A549 (cell line): ENCODE measurements at regions not wholly inside any gene's neighbourhood (a gene's known extent, or its start where the extent isn't known, plus 50 kb on each side); places are given as distances from the start of the nearest gene placed in this dataset.

Experiments used
- CTCF ChIP-seq: fragments of >200 bp; sonication (Bioruptor Twin); formaldehyde crosslinking; IDR thresholded peaks from 3 replicates; pipeline ENCODE4 v1.5.1; 2016
- ELK1 ChIP-seq: fragments of 150-350 bp; IDR thresholded peaks from 2 replicates; pipeline ENCODE4 v1.6.1; 2014; ENCODE audit warnings: low read depth, mild to moderate bottlenecking, low read length
- GATA3 ChIP-seq: IDR thresholded peaks from 2 replicates; pipeline ENCODE4 v1.6.1; 2012; ENCODE audit warnings: borderline replicate concordance
- MAFK ChIP-seq: fragments of 450-650 bp; IDR thresholded peaks from 2 replicates; pipeline ENCODE4 v1.6.1; 2014; ENCODE audit not compliant: partially characterized antibody
- MYC ChIP-seq: IDR thresholded peaks from 2 replicates; pipeline ENCODE4 v1.6.1; 2012; ENCODE audit warnings: mild to moderate bottlenecking, inconsistent platforms, low read length, improper control_type of control experiment, borderline replicate concordance
- NR3C1 ChIP-seq: fragments of >200 bp; sonication (Bioruptor Twin); formaldehyde crosslinking; IDR thresholded peaks from 3 replicates; pipeline ENCODE4 v1.6.1; 2017
- POLR2A ChIP-seq: IDR thresholded peaks from 2 replicates; pipeline ENCODE4 v1.6.1; 2012; ENCODE audit warnings: mild to moderate bottlenecking, low read length
- RAD21 ChIP-seq, 2 experiments: fragments of >200 bp in 1 of 2; sonication (Bioruptor Twin) in 1 of 2; formaldehyde crosslinking in 1 of 2; IDR thresholded peaks in 1 of 2; conservative IDR thresholded peaks in 1 of 2; 2 replicates in 1 of 2; 3 replicates in 1 of 2; pipeline ENCODE4 v1.6.1; 2012 to 2018; ENCODE audit warnings: inconsistent platforms in 1 of 2
- SREBF2 ChIP-seq: fragments of 450-650 bp; IDR thresholded peaks from 2 replicates; pipeline ENCODE4 v1.6.1; 2014; ENCODE audit warnings: mild to moderate bottlenecking, moderate library complexity
- TP53 ChIP-seq: fragments of 250-450 bp; sonication (Bioruptor Pico); IDR thresholded peaks from 2 replicates; pipeline ENCODE4 v1.5.0; 2021; ENCODE audit warnings: mild to moderate bottlenecking, moderate library complexity
- TF ChIP-seq, protein P1 (sequence below): fragments of 200-600 bp; sonication (generic); IDR thresholded peaks from 2 replicates; pipeline ENCODE4 v1.6.1; 2016; ENCODE audit warnings: antibody characterized with exemption, mild to moderate bottlenecking, moderate library complexity

GRCh38 chr7:35521941-35522340 lies 173.0 kb downstream of the HERPUD2 start:
- TF ChIP-seq MYC (no peak), NR3C1 (no peak), CTCF (no peak), GATA3 (no peak), SREBF2 (no peak), POLR2A (no peak), ELK1 (no peak), MAFK (no peak), RAD21 (conservative IDR thresholded peaks at IDR 0.05 in 1 of 2, IDR thresholded peaks at IDR 0.05 in 1 of 2) (no peak), TP53 (CRISPR knock-in tag) (no peak)
- TF ChIP-seq, protein P1, sequence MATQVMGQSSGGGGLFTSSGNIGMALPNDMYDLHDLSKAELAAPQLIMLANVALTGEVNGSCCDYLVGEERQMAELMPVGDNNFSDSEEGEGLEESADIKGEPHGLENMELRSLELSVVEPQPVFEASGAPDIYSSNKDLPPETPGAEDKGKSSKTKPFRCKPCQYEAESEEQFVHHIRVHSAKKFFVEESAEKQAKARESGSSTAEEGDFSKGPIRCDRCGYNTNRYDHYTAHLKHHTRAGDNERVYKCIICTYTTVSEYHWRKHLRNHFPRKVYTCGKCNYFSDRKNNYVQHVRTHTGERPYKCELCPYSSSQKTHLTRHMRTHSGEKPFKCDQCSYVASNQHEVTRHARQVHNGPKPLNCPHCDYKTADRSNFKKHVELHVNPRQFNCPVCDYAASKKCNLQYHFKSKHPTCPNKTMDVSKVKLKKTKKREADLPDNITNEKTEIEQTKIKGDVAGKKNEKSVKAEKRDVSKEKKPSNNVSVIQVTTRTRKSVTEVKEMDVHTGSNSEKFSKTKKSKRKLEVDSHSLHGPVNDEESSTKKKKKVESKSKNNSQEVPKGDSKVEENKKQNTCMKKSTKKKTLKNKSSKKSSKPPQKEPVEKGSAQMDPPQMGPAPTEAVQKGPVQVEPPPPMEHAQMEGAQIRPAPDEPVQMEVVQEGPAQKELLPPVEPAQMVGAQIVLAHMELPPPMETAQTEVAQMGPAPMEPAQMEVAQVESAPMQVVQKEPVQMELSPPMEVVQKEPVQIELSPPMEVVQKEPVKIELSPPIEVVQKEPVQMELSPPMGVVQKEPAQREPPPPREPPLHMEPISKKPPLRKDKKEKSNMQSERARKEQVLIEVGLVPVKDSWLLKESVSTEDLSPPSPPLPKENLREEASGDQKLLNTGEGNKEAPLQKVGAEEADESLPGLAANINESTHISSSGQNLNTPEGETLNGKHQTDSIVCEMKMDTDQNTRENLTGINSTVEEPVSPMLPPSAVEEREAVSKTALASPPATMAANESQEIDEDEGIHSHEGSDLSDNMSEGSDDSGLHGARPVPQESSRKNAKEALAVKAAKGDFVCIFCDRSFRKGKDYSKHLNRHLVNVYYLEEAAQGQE = no peak
